BE2C (cell line): ENCODE measurements at regions not wholly inside any gene's neighbourhood (a gene's known extent, or its start where the extent isn't known, plus 50 kb on each side); places are given as distances from the start of the nearest gene placed in this dataset.
A peak's percentile ranks its signal among the peaks of the same experiment; 100 is the strongest.

Experiments
- DNase-seq: peaks from one replicate; pipeline ENCODE4 v3.0.0-alpha.2; 2020
- H3K27me3 ChIP-seq: fragments of 250-450 bp; sonication (Bioruptor Pico); 2 replicates; pipeline ENCODE4 v1.5.1; 2020; ENCODE audit warnings: mild to moderate bottlenecking
- H3K36me3 ChIP-seq: fragments of 250-450 bp; sonication (Bioruptor Pico); 2 replicates; pipeline ENCODE4 v1.5.1; 2020; ENCODE audit warnings: mild to moderate bottlenecking
- H3K4me1 ChIP-seq: fragments of 250-450 bp; sonication (Bioruptor Pico); 2 replicates; pipeline ENCODE4 v1.5.1; 2020
- H3K4me3 ChIP-seq: 2 replicates; pipeline ENCODE4 v1.5.1; 2011; ENCODE audit warnings: low read depth, low read length
- H3K9me3 ChIP-seq: fragments of 250-450 bp; sonication (Bioruptor Pico); 2 replicates; pipeline ENCODE4 v1.5.1; 2020
- TF ChIP-seq, protein P1 (sequence below): IDR thresholded peaks from 2 replicates; pipeline ENCODE4 v1.5.1; 2012; ENCODE audit warnings: mild to moderate bottlenecking, low read depth, low read length

- TF ChIP-seq, protein P1, sequence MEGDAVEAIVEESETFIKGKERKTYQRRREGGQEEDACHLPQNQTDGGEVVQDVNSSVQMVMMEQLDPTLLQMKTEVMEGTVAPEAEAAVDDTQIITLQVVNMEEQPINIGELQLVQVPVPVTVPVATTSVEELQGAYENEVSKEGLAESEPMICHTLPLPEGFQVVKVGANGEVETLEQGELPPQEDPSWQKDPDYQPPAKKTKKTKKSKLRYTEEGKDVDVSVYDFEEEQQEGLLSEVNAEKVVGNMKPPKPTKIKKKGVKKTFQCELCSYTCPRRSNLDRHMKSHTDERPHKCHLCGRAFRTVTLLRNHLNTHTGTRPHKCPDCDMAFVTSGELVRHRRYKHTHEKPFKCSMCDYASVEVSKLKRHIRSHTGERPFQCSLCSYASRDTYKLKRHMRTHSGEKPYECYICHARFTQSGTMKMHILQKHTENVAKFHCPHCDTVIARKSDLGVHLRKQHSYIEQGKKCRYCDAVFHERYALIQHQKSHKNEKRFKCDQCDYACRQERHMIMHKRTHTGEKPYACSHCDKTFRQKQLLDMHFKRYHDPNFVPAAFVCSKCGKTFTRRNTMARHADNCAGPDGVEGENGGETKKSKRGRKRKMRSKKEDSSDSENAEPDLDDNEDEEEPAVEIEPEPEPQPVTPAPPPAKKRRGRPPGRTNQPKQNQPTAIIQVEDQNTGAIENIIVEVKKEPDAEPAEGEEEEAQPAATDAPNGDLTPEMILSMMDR = no peak
- no peak for DNase-seq
Observed at GRCh38 chr5:104266161-104266560, 703.6 kb upstream of the NUDT12 start.

DNA sequence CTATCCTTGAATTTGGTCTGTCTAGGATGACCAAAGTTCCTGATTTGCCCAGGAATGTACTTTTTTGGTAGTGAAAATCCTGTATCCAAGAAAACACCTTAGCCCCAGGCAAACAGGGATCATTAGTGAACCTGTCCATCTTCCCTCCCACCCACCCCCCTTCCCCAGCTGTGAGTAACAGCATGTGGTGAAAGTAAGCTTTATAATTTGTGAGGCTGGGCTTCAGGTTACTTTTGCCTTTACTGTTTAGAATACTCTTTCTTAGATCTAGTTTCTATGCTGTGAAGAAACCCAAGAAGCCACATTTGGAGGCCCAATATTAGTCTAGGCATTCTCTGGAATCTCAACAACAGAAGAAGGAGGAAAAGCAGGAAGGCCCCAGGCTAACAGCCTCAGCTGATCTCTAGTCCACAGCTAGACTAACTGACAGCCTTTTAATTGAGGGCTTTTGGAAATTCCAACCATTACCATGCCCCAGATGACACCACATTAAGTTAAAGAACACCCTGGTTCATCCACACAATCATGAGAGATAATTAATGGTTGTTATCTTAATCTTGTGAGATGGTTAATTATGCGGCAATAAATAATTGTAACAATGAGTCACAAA lies 703.0 kb upstream of the NUDT12 start:
- Histone ChIP-seq H3K4me1 (peaks cover 2% of the 10 kb centered on the region; the same call in 1 of the 2 replicates), H3K9me3 (no peaks in the 10 kb centered on the region), H3K36me3 (no peaks in the 10 kb centered on the region), H3K4me3 (no peak overlapping the region), H3K27me3 (no peaks in the 10 kb centered on the region)
- no peak for DNase-seq
- TF ChIP-seq, protein P1 = no peak

More at GRCh38 chr5:104266161-104266560, 703.6 kb upstream of the NUDT12 start:
- Histone ChIP-seq H3K4me3 (no peak overlapping the region), H3K36me3 (no peaks in the 10 kb centered on the region), H3K27me3 (no peaks in the 10 kb centered on the region), H3K9me3 (no peaks in the 10 kb centered on the region), H3K4me1 (peaks cover 2% of the 10 kb centered on the region; the same call in 1 of the 2 replicates)

GRCh38 chr5:104247260-104247659 lies 684.7 kb upstream of the NUDT12 start:
- Histone ChIP-seq H3K9me3 (no peaks in the 10 kb centered on the region), H3K36me3 (no peaks in the 10 kb centered on the region), H3K4me1 (peaks cover 9% of the 10 kb centered on the region; the same call in 1 of the 2 replicates), H3K27me3 (no peaks in the 10 kb centered on the region), H3K4me3 (no peak overlapping the region)
- no peak for DNase-seq
- TF ChIP-seq, protein P1 = no peak

DNA sequence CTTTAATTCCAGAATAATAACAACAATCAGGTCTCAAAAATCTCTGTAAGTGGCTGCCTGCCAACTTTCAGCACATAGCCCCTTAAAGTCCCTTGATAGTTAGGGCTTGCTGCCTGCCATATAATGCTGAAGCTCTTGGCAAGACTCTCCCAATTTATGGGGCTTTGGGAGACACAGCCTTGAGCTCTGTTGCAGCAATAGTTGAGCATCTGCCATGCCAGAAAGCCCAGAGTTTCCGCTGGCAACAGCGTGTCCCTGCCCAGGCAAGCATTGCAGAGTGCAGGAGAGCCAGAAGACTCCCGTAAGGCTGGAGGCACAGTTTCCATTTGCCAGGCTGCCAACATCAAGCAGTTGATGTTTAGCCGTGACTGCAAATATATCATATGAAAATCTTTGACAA lies 678.5 kb upstream of the NUDT12 start:
- 0 out of 2 replicates have a peak, but pooled peaks cover 4% of the 10 kb centered on the region for H3K4me1 ChIP-seq
- no peaks in the 10 kb centered on the region for H3K36me3 ChIP-seq
- H3K27me3 ChIP-seq = no peaks in the 10 kb centered on the region
- H3K4me3 ChIP-seq = no peak overlapping the region
- peak; percentile 70 for DNase-seq
- H3K9me3 ChIP-seq = no peaks in the 10 kb centered on the region
- TF ChIP-seq, protein P1 = no peak

DNA sequence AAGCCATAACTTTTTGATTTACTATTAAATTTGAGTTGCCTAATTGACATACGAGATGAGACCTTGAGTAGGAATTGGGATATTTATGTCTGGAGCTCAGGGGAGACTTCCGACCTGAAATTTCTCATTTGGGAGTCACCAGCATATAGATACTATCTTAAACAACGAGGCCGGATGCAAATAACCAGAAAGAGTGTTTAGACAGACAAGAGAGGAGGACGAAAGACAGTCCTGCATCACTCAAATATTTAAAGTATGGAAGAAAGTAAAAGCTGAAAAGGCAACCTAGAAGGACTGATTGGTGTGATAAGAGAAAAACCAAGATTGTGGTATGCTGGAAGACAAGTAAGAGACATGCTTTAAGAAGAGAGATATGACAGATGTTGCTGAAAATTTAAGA lies 675.0 kb upstream of the NUDT12 start:
- DNase-seq = no peak
- Histone ChIP-seq H3K4me3 (no peak overlapping the region), H3K9me3 (no peaks in the 10 kb centered on the region), H3K36me3 (no peaks in the 10 kb centered on the region), H3K27me3 (no peaks in the 10 kb centered on the region), H3K4me1 (no peaks in the 10 kb centered on the region)
- TF ChIP-seq, protein P1 = no peak

GRCh38 chr5:104223885-104224773 lies 661.5 kb upstream of the NUDT12 start:
- H3K36me3 ChIP-seq = no peaks in the 10 kb centered on the region
- peaks cover 6% of the 10 kb centered on the region for H3K4me1 ChIP-seq
- no peak for DNase-seq
- H3K4me3 ChIP-seq = no peak overlapping the region
- no peaks in the 10 kb centered on the region for H3K9me3 ChIP-seq
- TF ChIP-seq, protein P1 = no peak
- H3K27me3 ChIP-seq = no peaks in the 10 kb centered on the region
